ENCODE measurements at regions not wholly inside any gene's neighbourhood (a gene's known extent, or its start where the extent isn't known, plus 50 kb on each side); places are given as distances from the start of the nearest gene placed in this dataset.

GRCh38 chr1:93744299-93744988 lies 62.8 kb upstream of the BCAR3 start:
- no peak for DNase-seq

- no peak for DNase-seq
These were observed 61.8 kb upstream of the BCAR3 start for GRCh38 chr1:93743465-93743864.

GRCh38 chr1:93740601-93741031 lies 59.0 kb upstream of the BCAR3 start:
- no peak for DNase-seq

- DNase-seq = no peak
These were observed 58.5 kb upstream of the BCAR3 start for GRCh38 chr1:93740157-93740556.

GRCh38 chr1:93739472-93739871 lies 57.8 kb upstream of the BCAR3 start:
- DNase-seq = no peak

- DNase-seq = no peak
These were observed 57.3 kb upstream of the BCAR3 start for GRCh38 chr1:93738926-93739325.

- no peak for DNase-seq
These were observed 56.5 kb upstream of the BCAR3 start for GRCh38 chr1:93738075-93738622.

- DNase-seq = no peak
These were observed 54.1 kb upstream of the BCAR3 start for GRCh38 chr1:93735722-93736121.

- peak in 3 of 4 experiments; percentile 27 to 40 (median 29) for DNase-seq
These were observed 53.4 kb upstream of the BCAR3 start for GRCh38 chr1:93734999-93735398.

GRCh38 chr1:93733340-93733739 lies 51.7 kb upstream of the BCAR3 start:
- DNase-seq = no peak

- no peak for DNase-seq
These were observed 50.9 kb upstream of the BCAR3 start for GRCh38 chr1:93732514-93732913.

Measured in suppressor macrophage (primary cell).